Transverse colon (tissue), 3 donors: ENCODE measurements at regions not wholly inside any gene's neighbourhood (a gene's known extent, or its start where the extent isn't known, plus 50 kb on each side); places are given as distances from the start of the nearest gene placed in this dataset.

Experiments used
- EP300 ChIP-seq: sonication (generic); formaldehyde crosslinking; IDR thresholded peaks from one replicate; pipeline ENCODE4 v1.6.1; 2017; ENCODE audit warnings: antibody characterized with exemption, low read depth
- POLR2A ChIP-seq: fragments of 450-650 bp; IDR thresholded peaks from one replicate; pipeline ENCODE4 v1.6.1; 2016; ENCODE audit warnings: antibody characterized with exemption, mild to moderate bottlenecking, moderate library complexity
- TF ChIP-seq, protein P1 (sequence below), 5 experiments: fragments of 200-600 bp in 3 of 5; fragments of 450-650 bp in 2 of 5; sonication (generic) in 3 of 5; IDR thresholded peaks; 1 replicate in 2 of 5; 2 replicates in 3 of 5; pipeline ENCODE4 v1.5.1; 2016 to 2017; ENCODE audit warnings: antibody characterized with exemption in 5 of 5, inconsistent platforms in 3 of 5, mild to moderate bottlenecking in 2 of 5, moderate library complexity in 1 of 5

DNA sequence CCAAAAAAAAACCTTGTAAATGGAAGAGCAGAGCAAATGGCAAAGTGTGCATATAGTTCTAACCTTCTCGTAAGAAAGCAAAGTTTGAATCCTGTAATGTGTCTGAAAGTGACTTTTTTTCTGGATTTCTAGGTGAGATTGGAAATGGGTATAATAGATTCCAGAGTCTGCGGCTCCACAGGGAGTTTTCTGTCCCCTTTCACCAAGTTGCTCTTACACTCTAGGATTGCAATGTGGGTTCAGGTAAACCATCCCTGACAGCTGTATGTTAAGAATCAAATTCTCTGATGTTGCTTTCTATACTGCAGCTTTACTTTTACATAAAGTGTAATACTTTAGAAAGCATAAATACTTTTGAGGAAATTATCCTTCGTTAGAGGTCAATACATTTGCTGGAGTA lies 260.1 kb downstream of the PRL start:
- TF ChIP-seq, protein P1, sequence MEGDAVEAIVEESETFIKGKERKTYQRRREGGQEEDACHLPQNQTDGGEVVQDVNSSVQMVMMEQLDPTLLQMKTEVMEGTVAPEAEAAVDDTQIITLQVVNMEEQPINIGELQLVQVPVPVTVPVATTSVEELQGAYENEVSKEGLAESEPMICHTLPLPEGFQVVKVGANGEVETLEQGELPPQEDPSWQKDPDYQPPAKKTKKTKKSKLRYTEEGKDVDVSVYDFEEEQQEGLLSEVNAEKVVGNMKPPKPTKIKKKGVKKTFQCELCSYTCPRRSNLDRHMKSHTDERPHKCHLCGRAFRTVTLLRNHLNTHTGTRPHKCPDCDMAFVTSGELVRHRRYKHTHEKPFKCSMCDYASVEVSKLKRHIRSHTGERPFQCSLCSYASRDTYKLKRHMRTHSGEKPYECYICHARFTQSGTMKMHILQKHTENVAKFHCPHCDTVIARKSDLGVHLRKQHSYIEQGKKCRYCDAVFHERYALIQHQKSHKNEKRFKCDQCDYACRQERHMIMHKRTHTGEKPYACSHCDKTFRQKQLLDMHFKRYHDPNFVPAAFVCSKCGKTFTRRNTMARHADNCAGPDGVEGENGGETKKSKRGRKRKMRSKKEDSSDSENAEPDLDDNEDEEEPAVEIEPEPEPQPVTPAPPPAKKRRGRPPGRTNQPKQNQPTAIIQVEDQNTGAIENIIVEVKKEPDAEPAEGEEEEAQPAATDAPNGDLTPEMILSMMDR (IDR thresholded peaks at IDR 0.05), result no peak
- no peak for TF ChIP-seq POLR2A
- no peak for TF ChIP-seq EP300
